ENCODE measurements at regions not wholly inside any gene's neighbourhood (a gene's known extent, or its start where the extent isn't known, plus 50 kb on each side); places are given as distances from the start of the nearest gene placed in this dataset.
"Not testable (repeated sequence)": the region's sequence is repeated elsewhere in the genome, so short reads cannot be mapped to it uniquely, and the experiment has no call there.

- DNase-seq (ENCODE audit: extremely low read depth, low read depth, low spot score): no peak
Observed at GRCh38 chr5:36422952-36423351, 121.2 kb upstream of the RANBP3L start.

DNA sequence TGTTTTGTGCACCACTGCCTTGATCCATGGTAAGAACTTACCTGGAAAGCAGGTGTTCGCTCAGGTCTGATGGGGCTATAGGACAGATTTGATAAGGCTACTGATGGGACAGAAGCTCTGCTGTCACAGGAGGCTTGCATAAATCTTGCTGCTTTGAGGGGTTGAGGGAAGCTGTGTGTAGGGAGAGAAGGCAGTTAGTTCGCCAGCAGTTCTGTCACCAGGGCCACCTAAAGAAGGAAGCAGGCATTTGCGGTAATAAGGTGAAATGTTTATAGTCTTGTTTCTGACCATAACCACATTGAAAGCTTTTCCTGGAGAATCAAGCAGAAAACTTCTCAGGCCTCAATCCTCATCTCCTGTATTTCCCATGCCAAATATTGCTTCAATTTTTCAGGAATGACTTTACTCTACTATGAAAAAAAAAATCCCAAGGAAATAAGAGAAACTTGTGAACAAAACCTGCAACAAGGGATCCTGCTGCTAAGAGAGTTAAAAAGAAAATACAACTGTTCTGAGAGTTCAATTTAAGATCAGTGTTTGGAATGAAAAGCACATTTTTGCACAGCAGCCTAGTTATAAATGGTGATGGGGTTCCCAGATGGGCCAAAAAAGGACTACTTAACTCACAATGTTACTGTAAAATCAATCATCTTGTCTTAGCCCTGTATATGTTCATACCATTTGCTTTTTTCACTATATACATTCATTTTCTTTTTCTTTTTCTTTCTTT is 122.0 kb upstream of the RANBP3L start:
- no peak for DNase-seq (ENCODE audit: extremely low read depth, low read depth, low spot score)

- not testable (repeated sequence) for DNase-seq (ENCODE audit: extremely low read depth, low read depth, low spot score)
Observed at GRCh38 chr5:36426070-36426469, 124.4 kb upstream of the RANBP3L start.

- DNase-seq (ENCODE audit: extremely low read depth, low read depth, low spot score): no peak
Observed at GRCh38 chr5:36435516-36435915, 133.8 kb upstream of the RANBP3L start.

DNA sequence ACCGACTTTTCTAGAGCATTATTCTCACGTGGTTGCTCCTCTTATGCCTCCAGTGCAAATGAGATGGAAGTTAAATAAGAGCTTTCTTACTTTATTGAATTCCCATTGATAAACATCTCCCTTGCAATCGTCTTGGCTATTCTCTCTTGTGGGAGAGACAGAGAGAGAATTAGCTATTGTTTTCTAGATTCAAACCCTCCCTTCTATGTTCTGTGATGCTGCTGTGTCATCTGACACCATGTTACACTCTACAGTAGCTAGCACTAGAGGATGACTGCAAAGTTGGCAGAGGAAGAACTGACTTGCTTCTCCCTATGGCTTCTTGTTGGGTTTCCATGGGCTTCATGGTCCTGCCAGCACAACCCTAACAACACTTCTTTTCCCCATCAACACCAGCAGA is 134.6 kb upstream of the RANBP3L start:
- DNase-seq (ENCODE audit: extremely low read depth, low read depth, low spot score): no peak

DNA sequence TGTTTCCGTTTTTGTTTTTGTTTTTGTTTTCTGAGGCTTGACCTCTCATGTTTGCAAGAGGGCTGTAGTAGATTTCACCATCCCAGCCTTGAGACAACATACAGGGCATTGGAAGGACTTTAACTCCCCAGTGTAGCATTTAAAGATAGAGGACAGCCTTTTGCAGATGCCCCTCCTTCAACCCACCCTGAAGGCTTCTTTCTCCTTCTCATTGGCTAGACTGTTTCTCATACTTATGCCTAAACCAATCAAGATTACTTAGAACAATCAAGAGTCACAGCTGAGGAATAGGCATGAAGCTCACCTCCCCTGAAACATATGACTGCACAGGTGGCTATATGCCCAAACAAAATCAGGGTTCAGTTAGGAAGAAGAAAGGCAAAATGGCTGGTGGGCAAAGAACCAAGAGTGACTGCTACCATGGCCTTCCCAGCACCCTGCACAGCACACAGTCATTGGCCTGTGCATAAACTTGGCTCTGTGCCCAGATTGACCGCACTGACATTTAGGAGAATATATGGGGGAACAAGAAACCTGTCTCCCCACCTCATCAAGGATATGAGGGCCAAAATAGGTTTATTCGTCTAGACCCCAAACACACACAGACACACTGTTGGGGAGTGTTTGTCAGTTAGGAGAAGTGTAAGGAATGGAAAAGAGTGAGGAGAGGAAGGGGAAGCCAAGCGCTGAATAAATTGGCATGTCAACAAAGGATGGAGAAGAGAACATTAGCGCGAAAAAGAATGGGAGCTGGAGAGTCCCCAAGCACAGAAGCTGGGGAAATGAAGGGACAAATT is 137.3 kb upstream of the RANBP3L start:
- no peak for DNase-seq (ENCODE audit: extremely low read depth, low read depth, low spot score)

DNA sequence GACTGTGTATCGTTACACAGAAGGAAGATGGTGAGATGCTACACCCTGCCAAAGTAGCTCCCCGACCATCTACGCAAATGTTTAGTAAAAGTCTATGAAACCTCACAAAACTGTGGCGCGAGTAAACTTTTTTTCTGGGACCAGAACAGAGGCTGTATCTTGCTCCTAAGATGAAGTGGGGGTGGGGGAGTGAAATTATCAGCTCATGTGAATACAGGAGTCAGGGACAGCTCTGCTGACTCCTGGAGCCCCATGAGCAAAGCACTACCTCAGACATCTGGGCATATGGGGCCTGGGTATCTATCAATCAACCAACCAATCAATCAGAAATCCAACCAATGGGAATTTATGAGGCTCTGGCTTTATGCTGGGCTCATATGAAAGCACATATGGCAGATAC is 138.6 kb upstream of the RANBP3L start:
- DNase-seq (ENCODE audit: extremely low read depth, low read depth, low spot score): no peak

DNA sequence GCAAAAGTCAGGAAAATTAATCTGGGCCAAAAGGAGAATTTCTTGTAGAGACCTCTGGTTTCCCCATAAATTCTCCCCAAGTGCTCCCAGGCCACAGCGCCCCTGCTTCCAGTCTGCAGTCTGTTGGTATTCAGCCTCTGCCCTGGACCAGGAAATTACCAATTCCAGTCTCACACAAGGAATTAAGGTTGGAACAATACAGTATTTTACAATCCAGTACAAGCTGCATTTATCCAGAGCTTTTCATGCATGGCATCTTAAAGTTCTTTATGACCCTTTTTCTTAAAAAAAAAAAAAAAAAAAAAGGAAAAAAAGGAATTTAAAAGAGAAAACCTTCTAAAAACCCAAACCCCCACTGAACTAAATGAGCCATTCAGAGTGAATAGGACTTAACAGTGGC is 139.6 kb upstream of the RANBP3L start:
- no peak for DNase-seq (ENCODE audit: extremely low read depth, low read depth, low spot score)

DNA sequence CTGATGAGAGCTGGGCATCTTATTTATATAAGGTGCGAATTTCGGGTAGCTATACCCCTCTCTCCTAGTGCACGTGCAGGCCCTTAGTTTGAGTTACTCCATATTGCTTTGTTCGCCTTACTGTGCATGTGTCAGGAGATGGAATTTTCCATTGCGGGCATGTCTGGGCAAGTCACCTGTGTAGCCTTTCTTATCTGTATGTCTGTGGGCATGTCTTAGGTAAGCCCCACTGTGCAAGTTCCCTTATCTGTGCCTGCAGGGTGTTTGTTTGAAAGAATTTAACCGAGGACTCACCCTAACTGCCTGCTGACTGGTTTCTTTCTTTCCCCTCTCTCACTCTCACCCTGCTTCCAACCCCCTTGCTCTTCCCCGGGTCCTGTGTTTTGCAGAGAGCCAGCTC is 140.7 kb upstream of the RANBP3L start:
- no peak for DNase-seq (ENCODE audit: extremely low read depth, low read depth, low spot score)

GRCh38 chr5:36442796-36443195 is 141.1 kb upstream of the RANBP3L start:
- DNase-seq (ENCODE audit: extremely low read depth, low read depth, low spot score): peak; percentile 9

DNA sequence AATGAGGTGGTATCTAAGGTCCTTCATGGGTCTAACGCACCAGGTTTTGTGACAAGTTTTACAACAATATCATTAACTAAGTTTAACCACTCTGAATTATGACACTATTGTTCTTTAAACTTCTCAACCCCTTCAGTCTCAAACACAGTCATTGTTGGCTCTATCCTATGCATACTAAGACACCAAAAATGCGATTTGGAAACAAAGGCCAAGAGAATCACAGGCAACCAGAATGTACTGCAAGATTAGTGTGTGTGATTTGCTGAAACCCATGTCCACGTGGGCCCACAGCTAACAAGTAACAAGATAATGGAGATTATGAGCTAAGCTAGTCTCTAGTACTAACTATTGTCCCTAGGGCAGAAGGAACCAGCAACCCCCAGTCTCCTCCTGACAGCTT is 142.2 kb upstream of the RANBP3L start:
- DNase-seq (ENCODE audit: extremely low read depth, low read depth, low spot score): no peak

DNA sequence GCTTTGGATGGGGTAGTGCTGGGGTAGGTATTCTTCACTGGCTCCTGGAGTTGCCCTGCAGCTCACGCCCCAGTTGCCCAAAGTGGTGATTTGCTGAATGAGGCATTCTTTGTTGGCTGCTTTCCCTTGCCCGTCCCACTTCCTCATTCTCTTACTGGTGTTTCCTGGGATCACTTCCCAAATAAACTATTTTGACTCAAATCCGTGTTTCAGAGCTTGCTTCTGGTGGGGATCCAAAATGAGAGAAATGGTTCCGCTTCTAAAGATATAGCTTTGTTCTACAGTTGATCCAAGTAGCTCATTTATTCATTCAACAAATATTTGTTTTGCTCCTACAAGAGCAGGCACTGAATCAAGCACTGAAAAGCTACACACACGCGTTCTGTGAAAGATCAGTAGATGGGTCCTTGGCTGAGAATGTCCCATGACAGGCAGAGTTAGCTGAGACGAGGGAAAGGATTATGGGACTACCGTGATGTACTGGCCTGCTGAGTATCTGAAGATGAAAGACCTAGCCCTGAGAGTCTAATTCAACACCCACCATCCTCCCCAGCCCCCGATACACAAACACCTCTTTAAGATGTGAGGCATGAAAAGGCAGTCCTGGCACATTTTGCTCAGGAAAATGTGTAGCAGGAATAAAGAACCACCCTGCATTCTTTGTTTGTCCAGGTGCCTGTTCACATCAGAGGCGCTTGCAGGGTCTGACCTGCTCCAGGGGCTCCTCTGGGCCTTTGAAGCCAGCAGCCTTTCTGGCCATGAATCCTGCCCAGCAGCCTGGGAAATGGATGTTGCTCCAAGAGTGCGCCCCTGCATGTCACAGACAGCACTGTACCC is 143.1 kb upstream of the RANBP3L start:
- no peak for DNase-seq (ENCODE audit: extremely low read depth, low read depth, low spot score)

DNA sequence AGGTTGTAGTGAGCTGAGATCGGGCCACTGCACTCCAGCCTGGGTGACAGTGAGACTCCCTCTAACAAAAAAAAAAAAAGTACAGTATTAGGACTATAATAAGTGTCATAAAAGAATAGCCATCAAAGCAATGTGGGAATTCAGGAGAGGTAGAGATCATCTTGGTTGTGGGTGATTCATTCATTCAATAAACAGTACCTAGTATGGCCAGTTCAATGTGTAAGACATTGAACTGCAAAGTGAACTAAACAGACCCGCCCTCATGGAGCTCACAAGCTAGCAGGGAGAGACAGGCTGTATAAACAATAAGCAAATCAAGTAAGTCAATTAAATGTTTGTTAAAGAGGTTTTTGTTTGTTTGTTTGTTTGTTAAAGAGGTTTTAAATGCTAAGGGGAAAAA is 146.1 kb upstream of the RANBP3L start:
- DNase-seq (ENCODE audit: extremely low read depth, low read depth, low spot score): no peak

GRCh38 chr5:36450229-36451014 is 148.7 kb upstream of the RANBP3L start:
- DNase-seq (ENCODE audit: extremely low read depth, low read depth, low spot score): no peak

DNA sequence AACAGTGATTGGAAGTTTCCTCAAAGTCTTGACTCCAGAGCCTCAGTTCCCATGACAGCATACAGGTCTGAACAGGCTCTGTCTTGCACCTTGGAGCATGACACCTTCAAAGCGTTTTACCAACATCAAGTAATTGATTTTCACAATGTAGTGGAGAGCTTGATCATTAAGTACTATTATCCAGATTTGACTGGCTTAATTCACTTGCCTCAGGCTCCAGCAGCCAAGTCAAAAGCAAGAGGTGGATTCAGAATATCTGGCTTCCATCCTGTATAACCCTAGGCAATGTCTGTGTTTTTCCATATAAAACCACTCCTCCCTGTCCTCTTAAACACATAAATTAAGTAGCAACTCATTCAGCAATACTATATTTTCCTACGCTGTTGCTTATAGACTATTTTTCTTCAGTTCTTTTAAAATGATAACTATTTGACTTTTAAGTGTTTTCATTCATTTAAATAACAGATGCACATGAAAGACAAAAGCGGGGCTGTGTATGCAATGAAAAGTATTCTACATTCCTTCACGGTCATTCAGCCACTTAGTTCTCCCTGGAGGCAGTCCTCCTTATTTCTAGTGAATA is 150.8 kb upstream of the RANBP3L start:
- DNase-seq (ENCODE audit: extremely low read depth, low read depth, low spot score): no peak

DNA sequence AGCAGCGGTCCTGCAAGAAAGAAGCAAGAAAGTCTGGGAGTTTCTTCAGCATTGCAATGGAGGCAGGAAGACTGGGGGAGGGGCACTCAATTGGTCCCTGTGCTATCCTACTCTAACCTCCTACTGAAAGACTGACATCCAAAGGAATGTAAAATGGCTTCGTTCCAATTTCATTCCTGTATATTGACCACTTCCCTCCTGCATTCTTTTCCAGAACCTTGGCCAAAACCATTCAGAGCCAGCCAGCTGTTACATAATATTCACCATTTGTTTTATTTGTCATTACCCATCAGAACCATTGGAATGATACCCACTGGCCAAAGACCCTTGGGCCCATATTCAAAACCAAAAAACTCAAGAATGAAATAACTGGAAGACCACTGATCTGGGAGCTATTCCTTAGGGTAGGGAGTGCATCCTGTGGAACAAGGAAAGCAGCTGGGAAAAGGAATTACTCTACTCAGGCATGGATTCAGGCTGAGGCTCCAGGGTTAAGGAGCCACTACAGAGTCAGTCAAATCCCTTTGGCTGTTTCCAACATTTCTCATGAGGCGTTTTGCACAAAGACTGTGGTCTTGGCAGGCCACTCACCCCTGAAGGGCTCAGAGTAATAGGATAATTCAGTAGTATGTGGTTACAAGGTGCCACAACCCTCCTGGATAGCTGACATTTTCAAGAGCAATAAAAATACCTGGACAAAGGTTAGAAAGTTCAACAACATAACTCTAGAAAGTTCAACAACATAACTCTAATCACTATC is 148.7 kb upstream of the SLC1A3 start:
- no peak for DNase-seq (ENCODE audit: extremely low read depth, low read depth, low spot score)

GRCh38 chr5:36458746-36459145 is 147.7 kb upstream of the SLC1A3 start:
- no peak for DNase-seq (ENCODE audit: extremely low read depth, low read depth, low spot score)

- DNase-seq (ENCODE audit: extremely low read depth, low read depth, low spot score): no peak
Observed at GRCh38 chr5:36459176-36460135, 146.9 kb upstream of the SLC1A3 start.
